IMR-90 (cell line): ENCODE measurements at regions not wholly inside any gene's neighbourhood (a gene's known extent, or its start where the extent isn't known, plus 50 kb on each side); places are given as distances from the start of the nearest gene placed in this dataset.

Experiments
- ATAC-seq: fragments of 200-7000 bp; cut with Tn5 transposase; 2 replicates; pipeline ENCODE4 v1.9.1; 2020; ENCODE audit warnings: low read depth, mild to moderate bottlenecking, moderate library complexity
- BruUV-seq: library from RNA; stranded (reverse); fragments of 400-500 nt; replicated peaks from 2 replicates; lab custom pipeline; 2021; lab: Mats Ljungman, UMichigan
- CTCF ChIA-PET: fragments of 300-600 bp; formaldehyde crosslinking; extraction: SDS; loops from one replicate; lab custom pipeline; 2021; ENCODE audit warnings: antibody characterized with exemption; lab: Yijun Ruan, JAX
- POLR2A ChIA-PET: fragments of 300-600 bp; sonication (Branson Sonifier 250); formaldehyde crosslinking; loops from one replicate; lab custom pipeline; 2022; ENCODE audit warnings: antibody characterized with exemption; ENCODE audit not compliant: unreplicated experiment; lab: Charles Lee
- DNase-seq: peaks from one replicate; pipeline ENCODE4 v3.0.0; 2013
- H2AFZ ChIP-seq: replicated peaks from 2 replicates; pipeline ENCODE3; 2013; ENCODE audit warnings: low read length, mild to moderate bottlenecking; ENCODE audit not compliant: poor library complexity
- H2AK5ac ChIP-seq: 2 replicates; pipeline ENCODE4 v1.6.1; 2013; ENCODE audit warnings: low read depth, low read length, inconsistent platforms
- H2AK9ac ChIP-seq: replicated peaks from 2 replicates; pipeline ENCODE3; 2013; ENCODE audit warnings: mild to moderate bottlenecking, low read depth, low read length, moderate library complexity; ENCODE audit not compliant: poor library complexity
- H2BK120ac ChIP-seq: 2 replicates; pipeline ENCODE4 v1.6.1; 2013; ENCODE audit warnings: low read depth, low read length, inconsistent platforms
- H2BK15ac ChIP-seq: 3 replicates; pipeline ENCODE4 v1.6.1; 2013; ENCODE audit warnings: low read depth, low read length, inconsistent platforms
- H2BK20ac ChIP-seq: 2 replicates; pipeline ENCODE4 v1.6.1; 2013; ENCODE audit warnings: low read depth, mild to moderate bottlenecking, inconsistent platforms, low read length, moderate library complexity
- H2BK5ac ChIP-seq: 2 replicates; pipeline ENCODE4 v1.6.1; 2013; ENCODE audit warnings: mild to moderate bottlenecking, low read depth, low read length, inconsistent platforms; ENCODE audit not compliant: poor library complexity, severe bottlenecking
- H3K14ac ChIP-seq: replicated peaks from 2 replicates; pipeline ENCODE4 v1.6.1; 2013; ENCODE audit warnings: low read depth, low read length, inconsistent platforms
- H3K18ac ChIP-seq: 2 replicates; pipeline ENCODE4 v1.6.1; 2013; ENCODE audit warnings: low read depth, low read length, control low read depth
- H3K23ac ChIP-seq: 2 replicates; pipeline ENCODE4 v1.6.1; 2013; ENCODE audit warnings: low read depth, low read length, inconsistent platforms
- H3K27ac ChIP-seq: 2 replicates; pipeline ENCODE4 v1.5.1; 2013; ENCODE audit warnings: mild to moderate bottlenecking, control low read depth, low read length; ENCODE audit not compliant: insufficient read depth
- H3K27me3 ChIP-seq: 2 replicates; pipeline ENCODE4 v1.6.1; 2013; ENCODE audit warnings: low read length; ENCODE audit not compliant: control insufficient read depth, insufficient read depth
- H3K36me3 ChIP-seq: 2 replicates; pipeline ENCODE4 v1.6.1; 2013; ENCODE audit warnings: low read length, mixed read lengths; ENCODE audit not compliant: control insufficient read depth, insufficient read depth
- H3K4ac ChIP-seq: 2 replicates; pipeline ENCODE4 v1.6.1; 2013; ENCODE audit warnings: low read depth, low read length, inconsistent platforms
- H3K4me1 ChIP-seq: 2 replicates; pipeline ENCODE4 v1.6.1; 2013; ENCODE audit warnings: low read length, mixed read lengths; ENCODE audit not compliant: control insufficient read depth, insufficient read depth
- H3K4me2 ChIP-seq: 2 replicates; pipeline ENCODE4 v1.6.1; 2013; ENCODE audit warnings: low read depth, mild to moderate bottlenecking, control low read depth, low read length, moderate library complexity
- H3K4me3 ChIP-seq: 2 replicates; pipeline ENCODE4 v1.5.1; 2013; ENCODE audit warnings: low read depth, mild to moderate bottlenecking, control low read depth, low read length, moderate library complexity; ENCODE audit not compliant: insufficient read depth
- H3K56ac ChIP-seq: 2 replicates; pipeline ENCODE4 v1.6.1; 2013; ENCODE audit warnings: low read length, inconsistent platforms; ENCODE audit not compliant: insufficient read depth; ENCODE audit errors: extremely low read depth
- H3K79me1 ChIP-seq, 2 experiments: 2 replicates each; pipeline ENCODE4 v1.6.1; 2013; ENCODE audit warnings: low read length in 2 of 2, inconsistent platforms in 1 of 2, low read depth in 1 of 2
- H3K9ac ChIP-seq: 2 replicates; pipeline ENCODE4 v1.6.1; 2013; ENCODE audit warnings: low read depth, low read length, control low read depth
- H3K9me1 ChIP-seq: 2 replicates; pipeline ENCODE4 v1.6.1; 2013; ENCODE audit warnings: low read length, inconsistent platforms; ENCODE audit not compliant: insufficient read depth
- H3K9me3 ChIP-seq: 2 replicates; pipeline ENCODE4 v1.6.1; 2013; ENCODE audit warnings: low read length; ENCODE audit not compliant: control insufficient read depth, insufficient read depth
- H4K20me1 ChIP-seq: 2 replicates; pipeline ENCODE4 v1.6.1; 2013; ENCODE audit warnings: low read length, inconsistent platforms; ENCODE audit not compliant: insufficient read depth
- H4K5ac ChIP-seq: 2 replicates; pipeline ENCODE4 v1.6.1; 2013; ENCODE audit warnings: mild to moderate bottlenecking, low read depth, low read length, control low read depth
- H4K8ac ChIP-seq, 2 experiments: 2 replicates each; pipeline ENCODE4 v1.6.1; 2013; ENCODE audit warnings: low read depth in 2 of 2, low read length in 2 of 2, control low read depth in 1 of 2, inconsistent platforms in 1 of 2
- H4K91ac ChIP-seq: 2 replicates; pipeline ENCODE4 v1.6.1; 2013; ENCODE audit warnings: low read depth, low read length, inconsistent platforms; ENCODE audit not compliant: insufficient read depth
- BHLHE40 ChIP-seq: fragments of 150-350 bp; IDR thresholded peaks from 2 replicates; pipeline ENCODE4 v1.6.1; 2016; ENCODE audit warnings: mild to moderate bottlenecking, low read depth, low read length
- CEBPB ChIP-seq: IDR thresholded peaks from 2 replicates; pipeline ENCODE4 v1.6.1; 2012; ENCODE audit warnings: low read depth, low read length, improper control_type of control experiment
- CTCF ChIP-seq: conservative IDR thresholded peaks from 2 replicates; pipeline ENCODE4 v1.5.1; 2012; ENCODE audit warnings: mild to moderate bottlenecking, low read depth, low read length, improper control_type of control experiment
- ELK1 ChIP-seq: fragments of 150-350 bp; IDR thresholded peaks from 2 replicates; pipeline ENCODE4 v1.6.1; 2016; ENCODE audit warnings: low read depth, mild to moderate bottlenecking, low read length, moderate library complexity, borderline replicate concordance
- FOS ChIP-seq: fragments of 150-350 bp; IDR thresholded peaks from 2 replicates; pipeline ENCODE4 v1.6.1; 2016; ENCODE audit warnings: low read depth, low read length
- MAZ ChIP-seq: IDR thresholded peaks from 2 replicates; pipeline ENCODE4 v1.6.1; 2012; ENCODE audit warnings: low read depth, mild to moderate bottlenecking, low read length, improper control_type of control experiment, moderate library complexity, borderline replicate concordance
- MXI1 ChIP-seq: IDR thresholded peaks from 2 replicates; pipeline ENCODE4 v1.6.1; 2012; ENCODE audit warnings: low read depth, mild to moderate bottlenecking, low read length, moderate library complexity, borderline replicate concordance
- NFE2L2 ChIP-seq: fragments of 150-350 bp; IDR thresholded peaks from 2 replicates; pipeline ENCODE4 v1.6.1; 2016; ENCODE audit warnings: low read depth, mild to moderate bottlenecking, low read length
- POLR2A ChIP-seq: IDR thresholded peaks from 2 replicates; pipeline ENCODE4 v1.6.1; 2012; ENCODE audit warnings: mild to moderate bottlenecking, low read depth, low read length
- RAD21 ChIP-seq: IDR thresholded peaks from 2 replicates; pipeline ENCODE4 v1.6.1; 2012; ENCODE audit warnings: low read length, improper control_type of control experiment
- RCOR1 ChIP-seq: IDR thresholded peaks from 2 replicates; pipeline ENCODE4 v1.6.1; 2012; ENCODE audit warnings: mild to moderate bottlenecking, low read length, improper control_type of control experiment; ENCODE audit not compliant: insufficient replicate concordance
- RFX5 ChIP-seq: IDR thresholded peaks from 2 replicates; pipeline ENCODE4 v1.8.0; 2012; ENCODE audit warnings: low read depth, mild to moderate bottlenecking, low read length, moderate library complexity
- SMC3 ChIP-seq: fragments of 150-350 bp; IDR thresholded peaks from 2 replicates; pipeline ENCODE4 v1.6.1; 2016; ENCODE audit warnings: low read depth, mild to moderate bottlenecking, antibody characterized with exemption, low read length, moderate library complexity
- WGBS, 2 experiments: methylation state at CpG; one replicate each; pipeline versions ENCODE4 v1.1.5 to v1.1.7; 2013; ENCODE audit warnings: missing lambda C conversion rate in 2 of 2; ENCODE audit not compliant: insufficient read length in 1 of 2; ENCODE audit errors: extremely low coverage in 2 of 2; 5-methylcytosine and 5-hydroxymethylcytosine counted together
- dilution Hi-C: fragments of 300-500 bp; cut with HindIII; formaldehyde crosslinking; loops from one replicate; pipeline ENCODE4 v1.14.3; 2018; ENCODE audit warnings: low sequenced_read_pairs; ENCODE audit not compliant: unreplicated experiment
- in situ Hi-C: fragments of 300-500 bp; cut with MboI; formaldehyde crosslinking; loops from 3 replicates; pipeline ENCODE4 v1.14.3; 2019; ENCODE audit warnings: low sequenced_read_pairs, inconsistent platforms, mixed read lengths
- intact Hi-C: fragments of 100-400 bp; cut with micrococcal nuclease; formaldehyde crosslinking; loops from 2 replicates; pipeline ENCODE4 v1.10.0; 2022
- TF ChIP-seq, protein P1 (sequence below): fragments of 150-350 bp; IDR thresholded peaks from 2 replicates; pipeline ENCODE4 v1.6.1; 2017; ENCODE audit warnings: mild to moderate bottlenecking, antibody characterized with exemption, low read length, low read depth

DNA sequence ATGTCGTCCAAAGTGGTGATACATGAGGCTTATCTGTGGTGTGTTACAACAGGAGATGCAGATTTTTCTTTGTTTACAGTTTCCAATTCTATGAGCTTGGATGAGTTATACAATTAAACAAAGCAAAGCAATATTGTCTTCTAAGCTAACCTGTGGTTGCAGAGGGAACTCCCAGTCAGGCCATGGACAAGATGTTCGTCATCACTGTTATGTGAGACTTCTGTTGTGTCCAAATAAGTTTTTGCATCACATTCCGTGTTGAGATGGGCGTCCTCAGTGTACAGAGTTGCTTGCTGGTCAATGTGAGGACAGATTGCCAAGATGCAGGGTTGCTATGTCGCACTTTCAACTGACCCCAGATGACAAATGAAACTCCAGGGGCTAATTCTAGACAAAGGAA is 189.3 kb downstream of the IRF8 start:
- H3K9me1 ChIP-seq, result no peaks in the 10 kb centered on the region
- no peak overlapping the region for H2BK15ac ChIP-seq
- no peaks in the 10 kb centered on the region for H3K9me3 ChIP-seq
- no peak overlapping the region for H3K18ac ChIP-seq
- no peak overlapping the region for H3K56ac ChIP-seq
- peak; percentile 25 for DNase-seq
- no peak overlapping the region for H3K4ac ChIP-seq
- H3K27ac ChIP-seq, result no peak overlapping the region
- H3K27me3 ChIP-seq, result no peaks in the 10 kb centered on the region
- H2BK5ac ChIP-seq, result no peak overlapping the region
- no peak overlapping the region for H4K91ac ChIP-seq
- no peak overlapping the region for H2BK20ac ChIP-seq
- BruUV-seq, result no TSS peak
- no peak overlapping the region for H3K4me2 ChIP-seq
- H3K36me3 ChIP-seq, result no peaks in the 10 kb centered on the region
- POLR2A ChIA-PET, result no interaction called here
- H3K4me3 ChIP-seq, result no peak overlapping the region
- H4K20me1 ChIP-seq, result no peaks in the 10 kb centered on the region
- no peak overlapping the region for H4K5ac ChIP-seq
- no peak overlapping the region for H2AFZ ChIP-seq
- 100% methylated on average over 1 of the region's 5 CpGs; no CpG with 5 or more reads in 1 of the 2 experiments for WGBS, 2 experiments
- no peaks in the 10 kb centered on the region for H3K4me1 ChIP-seq
- intact Hi-C loops (no loop called here), in situ Hi-C loops (no loop called here), dilution Hi-C loops (no loop called here)
- H2AK5ac ChIP-seq, result no peak overlapping the region
- no peak overlapping the region for H3K9ac ChIP-seq
- no peak overlapping the region for H2AK9ac ChIP-seq
- no peak overlapping the region for H3K14ac ChIP-seq
- CTCF ChIA-PET, result no interaction called here
- H3K79me1 ChIP-seq, result no peaks in the 10 kb centered on the region
- H4K8ac ChIP-seq, result no peak overlapping the region
- ATAC-seq, result no peak; the same call in 1 of the 2 replicates
- H3K23ac ChIP-seq, result no peak overlapping the region
- no peak for TF ChIP-seq NFE2L2
- TF ChIP-seq MXI1, result no peak
- no peak for TF ChIP-seq BHLHE40
- no peak for TF ChIP-seq CTCF
- no peak for TF ChIP-seq RFX5
- TF ChIP-seq, protein P1, sequence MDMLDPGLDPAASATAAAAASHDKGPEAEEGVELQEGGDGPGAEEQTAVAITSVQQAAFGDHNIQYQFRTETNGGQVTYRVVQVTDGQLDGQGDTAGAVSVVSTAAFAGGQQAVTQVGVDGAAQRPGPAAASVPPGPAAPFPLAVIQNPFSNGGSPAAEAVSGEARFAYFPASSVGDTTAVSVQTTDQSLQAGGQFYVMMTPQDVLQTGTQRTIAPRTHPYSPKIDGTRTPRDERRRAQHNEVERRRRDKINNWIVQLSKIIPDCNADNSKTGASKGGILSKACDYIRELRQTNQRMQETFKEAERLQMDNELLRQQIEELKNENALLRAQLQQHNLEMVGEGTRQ, result no peak
- no peak for TF ChIP-seq SMC3
- no peak for TF ChIP-seq ELK1
- no peak for TF ChIP-seq CEBPB
- no peak for TF ChIP-seq POLR2A
- no peak for TF ChIP-seq RAD21
- TF ChIP-seq FOS, result no peak
- TF ChIP-seq MAZ, result no peak
- no peak for TF ChIP-seq RCOR1
- no peak overlapping the region for H2BK120ac ChIP-seq
